ENCODE measurements at regions not wholly inside any gene's neighbourhood (a gene's known extent, or its start where the extent isn't known, plus 50 kb on each side); places are given as distances from the start of the nearest gene placed in this dataset.
"Not testable (repeated sequence)": the region's sequence is repeated elsewhere in the genome, so short reads cannot be mapped to it uniquely, and the experiment has no call there.

GRCh38 chrX:40868868-40869267, 133.5 kb upstream of the MED14 start:
- Histone ChIP-seq H3K4me3 (ENCODE audit: low read depth, low read length, poor library complexity, severe bottlenecking) (no peak overlapping the region), H3K4me2 (ENCODE audit: low read length) (no peak overlapping the region)
- TF ChIP-seq CTCF (IDR thresholded peaks at IDR 0.05; ENCODE audit: low read length) = no peak
- no peak for TF ChIP-seq EZH2 (IDR thresholded peaks at IDR 0.05; ENCODE audit: borderline replicate concordance, low read length)

GRCh38 chrX:40870982-40871381, 135.6 kb upstream of the MED14 start:
- not testable (repeated sequence) for H3K27ac ChIP-seq (ENCODE audit: low read depth, low read length, poor library complexity, severe bottlenecking); H3K9me2 ChIP-seq (ENCODE audit: low read depth, low read length)

More at GRCh38 chrX:40868868-40869267, 133.5 kb upstream of the MED14 start:
- Histone ChIP-seq H3K36me3 (ENCODE audit: insufficient read depth, low read length) (no peaks in the 10 kb centered on the region), H3K9me2 (ENCODE audit: low read depth, low read length) (no peaks in the 10 kb centered on the region), H3K9me3 (ENCODE audit: low read length) (no peaks in the 10 kb centered on the region), H3K27ac (ENCODE audit: low read depth, low read length, poor library complexity, severe bottlenecking) (no peak overlapping the region), H4K20me1 (ENCODE audit: insufficient read depth, low read length) (no peaks in the 10 kb centered on the region), H2AFZ (ENCODE audit: low read length) (no peak overlapping the region), H3F3A (ENCODE audit: insufficient read depth, low read length) (no peaks in the 10 kb centered on the region), H3K9ac (ENCODE audit: low read length) (no peak overlapping the region), H3K79me2 (ENCODE audit: insufficient read depth, low read length) (no peaks in the 10 kb centered on the region), H3K4me1 (ENCODE audit: insufficient read depth, low read length, severe bottlenecking) (no peaks in the 10 kb centered on the region), H3K27me3 (ENCODE audit: insufficient read depth, low read length) (no peaks in the 10 kb centered on the region)

GRCh38 chrX:40871385-40872082, 136.2 kb upstream of the MED14 start:
- no peak overlapping the region for H3K9ac ChIP-seq (ENCODE audit: low read length)
- H2AFZ ChIP-seq (ENCODE audit: low read length) = no peak overlapping the region
- H3K79me2 ChIP-seq (ENCODE audit: insufficient read depth, low read length) = no peaks in the 10 kb centered on the region
- H3K27me3 ChIP-seq (ENCODE audit: insufficient read depth, low read length) = no peaks in the 10 kb centered on the region
- H4K20me1 ChIP-seq (ENCODE audit: insufficient read depth, low read length) = no peaks in the 10 kb centered on the region
- no peak overlapping the region for H3K4me3 ChIP-seq (ENCODE audit: low read depth, low read length, poor library complexity, severe bottlenecking)
- H3K9me3 ChIP-seq (ENCODE audit: low read length) = no peaks in the 10 kb centered on the region
- H3K9me2 ChIP-seq (ENCODE audit: low read depth, low read length) = no peaks in the 10 kb centered on the region
- H3K36me3 ChIP-seq (ENCODE audit: insufficient read depth, low read length) = no peaks in the 10 kb centered on the region
- H3F3A ChIP-seq (ENCODE audit: insufficient read depth, low read length) = no peaks in the 10 kb centered on the region
- no peaks in the 10 kb centered on the region for H3K4me1 ChIP-seq (ENCODE audit: insufficient read depth, low read length, severe bottlenecking)
- H3K4me2 ChIP-seq (ENCODE audit: low read length) = no peak overlapping the region
- TF ChIP-seq CTCF (IDR thresholded peaks at IDR 0.05; ENCODE audit: low read length) (no peak), EZH2 (IDR thresholded peaks at IDR 0.05; ENCODE audit: borderline replicate concordance, low read length) (no peak)
- no peak overlapping the region for H3K27ac ChIP-seq (ENCODE audit: low read depth, low read length, poor library complexity, severe bottlenecking)

More at GRCh38 chrX:40870982-40871381, 135.6 kb upstream of the MED14 start:
- not testable (repeated sequence) for H3K9me3 ChIP-seq (ENCODE audit: low read length); H3K9ac ChIP-seq (ENCODE audit: low read length); H3K79me2 ChIP-seq (ENCODE audit: insufficient read depth, low read length); H3K4me1 ChIP-seq (ENCODE audit: insufficient read depth, low read length, severe bottlenecking); H3K4me3 ChIP-seq (ENCODE audit: low read depth, low read length, poor library complexity, severe bottlenecking); H2AFZ ChIP-seq (ENCODE audit: low read length); H3K36me3 ChIP-seq (ENCODE audit: insufficient read depth, low read length); H3K4me2 ChIP-seq (ENCODE audit: low read length); H4K20me1 ChIP-seq (ENCODE audit: insufficient read depth, low read length); H3F3A ChIP-seq (ENCODE audit: insufficient read depth, low read length); H3K27me3 ChIP-seq (ENCODE audit: insufficient read depth, low read length)

GRCh38 chrX:40872351-40872750, 137.0 kb upstream of the MED14 start:
- H2AFZ ChIP-seq (ENCODE audit: low read length) = no peak overlapping the region
- no peaks in the 10 kb centered on the region for H3K9me2 ChIP-seq (ENCODE audit: low read depth, low read length)
- H4K20me1 ChIP-seq (ENCODE audit: insufficient read depth, low read length) = no peaks in the 10 kb centered on the region
- no peak overlapping the region for H3K4me3 ChIP-seq (ENCODE audit: low read depth, low read length, poor library complexity, severe bottlenecking)
- H3F3A ChIP-seq (ENCODE audit: insufficient read depth, low read length) = no peaks in the 10 kb centered on the region
- H3K79me2 ChIP-seq (ENCODE audit: insufficient read depth, low read length) = no peaks in the 10 kb centered on the region
- no peak overlapping the region for H3K27ac ChIP-seq (ENCODE audit: low read depth, low read length, poor library complexity, severe bottlenecking)
- no peaks in the 10 kb centered on the region for H3K27me3 ChIP-seq (ENCODE audit: insufficient read depth, low read length)
- no peak overlapping the region for H3K9ac ChIP-seq (ENCODE audit: low read length)
- TF ChIP-seq EZH2 (IDR thresholded peaks at IDR 0.05; ENCODE audit: borderline replicate concordance, low read length) = no peak
- no peak for TF ChIP-seq CTCF (IDR thresholded peaks at IDR 0.05; ENCODE audit: low read length)
- H3K4me1 ChIP-seq (ENCODE audit: insufficient read depth, low read length, severe bottlenecking) = no peaks in the 10 kb centered on the region
- H3K4me2 ChIP-seq (ENCODE audit: low read length) = no peak overlapping the region
- H3K9me3 ChIP-seq (ENCODE audit: low read length) = no peaks in the 10 kb centered on the region
- H3K36me3 ChIP-seq (ENCODE audit: insufficient read depth, low read length) = no peaks in the 10 kb centered on the region
